CD4-positive, alpha-beta T cell treated with Interleukin-2 at 100 ng/mL for 4 hours (primary cell): ENCODE measurements at regions not wholly inside any gene's neighbourhood (a gene's known extent, or its start where the extent isn't known, plus 50 kb on each side); places are given as distances from the start of the nearest gene placed in this dataset.

Experiments used
- DNase-seq: peaks from one replicate; pipeline ENCODE4 v3.0.0-alpha.2; 2020; ENCODE audit warnings: low spot score

DNA sequence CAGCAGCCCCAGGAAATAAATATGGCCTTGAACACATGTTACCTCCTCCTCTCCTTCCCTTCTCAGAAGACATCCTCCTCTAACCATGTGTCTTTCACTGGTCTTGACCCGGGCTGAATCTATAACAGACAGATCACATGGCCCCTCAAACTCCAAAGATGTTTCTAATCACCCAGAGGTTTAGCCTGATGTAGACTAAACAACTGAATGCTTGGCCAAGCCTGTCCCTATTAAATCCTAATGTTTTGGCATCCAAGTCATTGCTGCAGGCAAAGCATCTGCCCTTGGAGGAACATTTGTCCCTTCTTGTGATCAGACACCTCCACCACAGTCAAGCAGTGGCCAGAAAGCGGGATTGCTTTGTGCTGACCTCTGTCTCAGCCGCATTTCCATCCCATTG, 65.5 kb downstream of the ANKRD60 start:
- no peak for DNase-seq

DNA sequence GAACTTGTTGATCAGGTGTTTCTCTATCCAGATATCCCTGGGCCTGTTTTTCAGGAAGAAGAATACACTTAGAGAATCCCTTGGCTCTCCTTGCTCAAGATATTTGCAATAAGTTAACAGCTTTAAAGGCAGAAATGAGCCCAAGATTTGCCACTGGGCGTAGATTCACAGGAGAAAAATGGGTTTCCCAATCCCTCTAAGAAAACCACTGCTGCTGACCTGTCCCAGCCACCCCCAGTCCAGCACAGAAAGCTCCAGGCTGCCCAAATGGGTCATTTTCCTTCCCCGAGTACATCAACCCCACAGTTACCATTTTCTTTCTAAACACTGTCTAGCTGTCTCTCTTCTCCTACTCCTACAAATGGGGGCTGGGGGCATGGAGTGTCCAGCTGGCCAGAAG, 67.3 kb downstream of the ANKRD60 start:
- no peak for DNase-seq

DNA sequence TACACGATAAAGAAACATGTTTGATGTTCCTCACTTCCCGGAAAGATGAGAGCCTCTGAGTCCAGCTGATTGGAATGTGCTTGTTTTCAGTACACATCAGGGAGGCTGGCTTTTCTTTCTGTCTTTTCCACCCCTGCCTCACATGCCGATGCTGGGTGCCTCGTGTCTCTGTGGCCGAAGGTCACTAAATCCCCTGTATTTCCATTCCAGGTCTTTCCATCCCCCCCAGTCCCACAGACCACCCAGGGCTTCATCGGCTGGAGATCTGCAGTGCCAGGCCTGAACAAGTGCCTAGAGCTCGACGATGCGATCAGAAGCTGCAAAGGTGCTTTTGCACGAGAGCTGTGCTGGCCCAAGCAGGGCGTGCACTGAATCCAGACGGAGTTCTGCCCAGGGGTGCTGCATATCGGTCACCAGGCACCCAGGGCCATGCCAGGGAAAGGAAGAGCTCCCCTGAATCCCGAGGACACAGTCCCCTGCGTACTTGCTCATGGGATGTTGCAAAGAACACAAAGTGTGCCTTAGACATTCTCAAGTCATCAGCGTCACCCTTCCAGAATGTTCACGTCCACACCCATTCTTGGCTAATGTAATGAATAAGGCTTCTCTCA, 67.9 kb downstream of the ANKRD60 start:
- DNase-seq: no peak

DNA sequence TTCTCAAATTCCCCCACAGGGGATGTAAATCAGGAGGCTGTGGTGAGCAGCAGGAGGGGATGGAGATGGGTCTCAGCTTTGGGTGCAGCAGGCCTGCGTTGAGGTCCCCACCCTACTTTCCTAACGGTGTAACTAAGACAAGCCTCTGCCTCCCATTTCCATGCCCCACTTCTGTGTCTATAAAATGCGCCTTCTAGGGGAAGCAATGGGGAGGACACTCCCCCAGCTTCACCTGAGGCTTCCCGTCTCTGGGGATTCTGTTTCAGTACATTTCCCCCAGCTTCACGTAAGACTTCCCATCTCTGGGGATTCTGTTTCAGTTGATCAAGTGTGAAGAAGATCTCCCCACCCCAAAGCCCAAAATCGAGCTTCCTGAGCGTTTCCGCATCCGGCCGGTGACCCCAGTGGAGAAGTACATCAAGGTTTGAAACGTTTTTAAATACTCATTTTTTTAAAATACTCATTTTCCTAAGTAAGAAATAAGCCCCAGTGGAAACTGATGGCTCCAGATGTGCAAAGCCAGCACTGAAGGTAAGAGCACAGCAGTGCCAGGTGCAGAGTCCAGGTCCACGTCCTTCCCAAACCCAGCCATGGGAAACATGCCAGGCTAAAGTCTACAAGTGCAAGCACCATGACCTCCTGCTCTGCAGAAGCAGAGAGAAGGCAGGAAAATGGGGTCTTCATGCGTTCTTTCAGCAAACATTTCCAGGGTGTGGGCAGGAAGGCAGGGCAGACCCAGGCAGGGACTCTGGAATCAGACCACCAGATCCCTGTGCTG, 73.1 kb downstream of the ANKRD60 start:
- DNase-seq: no peak

DNA sequence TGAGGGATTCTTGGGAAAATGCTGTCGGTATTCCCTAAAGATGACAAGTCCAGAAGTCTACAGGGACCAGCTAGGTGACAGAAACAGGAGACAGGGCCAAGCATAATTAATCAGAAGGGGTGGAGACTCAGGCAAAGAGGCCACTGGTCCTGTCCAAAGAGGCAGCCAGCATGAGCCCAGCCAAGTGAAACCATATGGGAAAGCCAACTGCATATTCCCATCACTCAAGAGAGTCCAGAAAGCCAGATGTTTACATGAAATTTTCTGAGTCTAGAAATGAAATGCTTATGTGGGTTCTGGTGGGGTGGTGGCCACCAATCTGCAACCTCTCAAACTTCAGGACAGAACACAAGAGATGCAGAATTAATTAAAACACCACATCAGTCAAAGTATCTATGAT, 74.3 kb downstream of the ANKRD60 start:
- no peak for DNase-seq

DNA sequence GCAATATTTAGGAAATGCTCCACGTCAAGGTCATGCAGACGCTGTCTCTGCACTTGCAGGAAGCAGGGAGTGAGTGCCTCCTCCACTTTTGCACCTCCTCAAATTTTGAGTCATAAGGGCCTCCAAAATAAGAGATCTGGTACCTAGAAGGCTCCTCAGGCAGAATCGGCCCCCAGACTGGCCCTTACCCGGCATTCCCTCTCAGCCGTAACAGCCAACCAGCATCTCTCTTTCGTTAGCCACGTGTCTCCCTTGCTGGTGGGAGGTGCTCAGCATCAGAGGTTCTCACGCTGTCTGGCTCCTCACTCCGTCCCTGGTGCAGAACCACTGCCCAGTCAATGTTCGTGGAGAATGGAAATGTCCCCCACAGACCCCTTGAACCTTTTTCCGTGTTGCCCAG, 75.3 kb downstream of the ANKRD60 start:
- no peak for DNase-seq

DNA sequence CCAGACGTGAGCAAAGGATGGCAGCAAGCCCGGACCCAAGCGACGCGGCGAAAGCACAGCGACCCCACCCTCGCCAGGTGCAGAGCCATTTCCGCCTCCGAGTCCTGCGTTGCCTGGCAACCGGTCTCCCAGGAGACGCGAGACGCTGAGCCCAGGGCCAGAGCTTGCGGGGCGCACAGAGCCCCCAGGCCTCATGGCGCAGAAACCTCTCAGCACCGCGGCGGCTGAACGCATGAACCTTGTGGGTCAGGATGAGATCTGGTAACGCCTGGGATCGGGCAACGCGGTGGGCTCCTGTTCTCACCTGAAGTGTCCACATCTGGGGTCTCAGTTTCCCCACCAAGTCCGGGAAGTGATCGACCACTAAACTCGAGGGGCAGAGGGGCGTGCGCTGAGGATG, 77.7 kb downstream of the ANKRD60 start:
- no peak for DNase-seq

DNA sequence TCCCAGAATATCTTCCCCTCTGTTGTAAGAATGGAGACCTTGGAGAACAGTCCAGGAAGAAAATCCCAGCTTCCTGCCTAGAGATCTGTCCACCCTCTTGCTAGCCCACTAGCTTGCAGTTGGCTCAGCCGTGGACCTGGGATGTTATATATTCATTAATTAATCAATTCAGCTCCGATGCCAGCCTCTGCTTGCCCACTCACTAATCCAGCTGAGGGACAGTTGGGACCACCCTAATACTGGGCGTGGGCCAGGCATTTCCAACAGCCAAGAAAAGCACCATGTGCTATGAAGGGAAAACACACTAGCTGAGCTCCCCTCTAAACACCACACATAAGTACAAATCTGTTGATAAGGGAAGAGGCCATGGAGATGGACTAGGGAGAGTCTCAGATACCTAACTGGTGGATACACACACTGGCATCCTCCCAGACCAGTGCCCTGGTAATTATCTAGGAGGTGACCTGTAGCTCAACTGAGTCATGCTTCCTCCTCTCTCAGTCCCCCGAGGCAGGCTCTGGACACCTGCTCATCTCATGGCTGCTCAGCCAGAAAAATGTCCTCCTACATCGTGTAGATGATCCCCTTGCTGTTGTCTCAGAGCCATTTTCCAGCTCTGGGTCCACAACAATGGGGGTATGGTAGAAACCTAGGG, 78.9 kb downstream of the ANKRD60 start:
- DNase-seq: no peak

DNA sequence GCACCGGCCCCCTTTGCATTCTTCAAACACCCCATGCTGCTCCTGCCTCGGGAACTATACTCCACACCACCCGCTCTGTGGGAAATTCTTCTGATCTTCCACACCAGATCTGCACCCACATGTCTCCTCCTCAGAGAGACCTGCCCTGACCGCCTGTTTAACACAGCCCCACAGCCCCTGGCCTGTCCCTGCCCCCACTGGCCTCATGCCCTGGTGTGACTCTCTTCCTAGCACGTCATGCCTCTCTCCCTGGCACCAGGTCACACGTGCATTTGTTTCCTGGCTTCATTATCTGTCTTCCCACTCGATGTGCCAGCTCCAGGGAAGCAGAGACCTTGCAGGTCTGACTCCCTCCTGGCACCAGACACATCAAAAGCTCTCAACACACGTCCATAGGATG, 79.6 kb downstream of the ANKRD60 start:
- DNase-seq: no peak

DNA sequence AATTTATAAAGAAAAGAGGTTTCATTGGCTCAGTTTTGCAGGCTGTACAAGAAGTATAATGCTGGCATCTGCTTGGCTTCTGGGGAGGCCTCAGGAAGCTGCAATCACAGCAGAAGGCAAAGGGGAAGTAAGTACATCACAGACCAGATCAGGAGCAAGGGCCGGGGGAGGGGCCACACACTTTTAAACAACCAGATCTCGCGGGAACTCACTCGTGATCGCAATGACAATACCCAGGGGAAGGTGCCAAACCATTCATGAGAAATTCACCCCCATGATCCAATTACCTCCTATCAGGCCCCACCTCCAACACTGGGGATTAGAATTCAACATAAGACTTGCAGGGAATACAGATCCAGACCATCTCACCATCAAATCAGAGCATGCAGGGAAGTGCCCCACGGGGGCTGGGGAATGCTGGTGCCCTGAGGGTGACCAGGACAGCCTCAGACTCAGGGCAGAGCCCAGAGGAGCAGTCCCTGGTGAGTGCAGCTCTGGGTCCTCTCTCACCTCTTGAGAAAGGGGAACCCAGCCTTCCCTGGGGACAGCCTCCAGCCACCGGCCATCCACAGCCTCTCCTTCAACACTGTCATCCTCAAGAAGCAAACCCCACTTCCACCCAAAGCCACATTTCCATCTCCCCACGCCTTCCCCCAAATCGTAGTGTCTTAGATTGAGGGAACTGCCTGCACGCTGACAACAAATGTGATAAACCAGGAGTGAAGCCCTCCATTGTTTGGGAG, 80.7 kb downstream of the ANKRD60 start:
- no peak for DNase-seq

DNA sequence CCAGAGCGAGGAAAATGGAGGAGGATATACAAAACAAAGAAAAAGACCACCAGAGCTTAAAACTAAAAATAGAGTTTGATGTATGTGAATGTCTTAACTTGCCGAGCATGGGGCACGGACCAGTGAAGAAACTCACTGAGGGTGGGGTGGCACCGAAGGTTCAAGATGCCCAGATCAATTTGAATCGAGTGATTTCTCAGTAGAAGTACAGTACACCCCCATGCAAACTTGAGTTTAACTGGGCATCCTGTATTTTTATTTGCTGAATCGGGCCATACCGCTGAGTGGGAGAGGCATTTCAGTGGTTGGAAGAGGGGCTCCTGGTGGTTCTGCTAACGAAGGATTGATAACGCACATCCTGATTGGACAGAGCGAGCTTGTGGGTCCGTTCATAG, 81.7 kb downstream of the ANKRD60 start:
- DNase-seq: no peak

DNA sequence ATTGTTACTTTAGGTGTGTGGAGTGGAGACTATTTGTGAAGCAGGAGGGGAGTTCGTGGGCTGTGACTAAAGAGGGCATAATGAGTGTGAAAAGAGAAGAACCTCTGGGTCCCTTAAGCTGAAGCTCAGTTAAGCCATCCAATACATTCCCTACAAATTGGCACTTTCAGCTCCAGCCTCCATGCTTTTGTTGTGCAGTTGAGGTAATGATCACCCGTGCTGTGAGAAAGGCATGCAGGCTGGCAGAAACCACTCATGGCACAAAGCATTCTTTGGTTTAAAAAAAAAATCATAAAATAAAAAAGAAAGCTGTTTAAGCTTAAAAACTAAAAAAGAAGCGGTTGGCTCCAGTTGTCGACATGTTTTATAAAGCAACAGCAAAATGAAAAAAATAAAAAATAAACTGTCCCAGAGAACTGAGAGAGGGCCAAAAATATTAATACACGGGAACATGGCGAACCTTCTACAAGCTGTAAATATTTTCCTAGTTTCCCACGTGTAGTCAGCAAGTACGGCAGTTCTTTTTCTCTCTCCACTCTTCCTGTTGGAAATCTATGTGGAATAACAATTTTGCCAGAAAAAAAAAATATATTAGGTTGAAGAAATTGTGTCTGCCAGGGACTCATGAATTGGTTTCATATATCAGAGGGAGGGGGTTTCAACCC, 82.2 kb downstream of the ANKRD60 start:
- no peak for DNase-seq

DNA sequence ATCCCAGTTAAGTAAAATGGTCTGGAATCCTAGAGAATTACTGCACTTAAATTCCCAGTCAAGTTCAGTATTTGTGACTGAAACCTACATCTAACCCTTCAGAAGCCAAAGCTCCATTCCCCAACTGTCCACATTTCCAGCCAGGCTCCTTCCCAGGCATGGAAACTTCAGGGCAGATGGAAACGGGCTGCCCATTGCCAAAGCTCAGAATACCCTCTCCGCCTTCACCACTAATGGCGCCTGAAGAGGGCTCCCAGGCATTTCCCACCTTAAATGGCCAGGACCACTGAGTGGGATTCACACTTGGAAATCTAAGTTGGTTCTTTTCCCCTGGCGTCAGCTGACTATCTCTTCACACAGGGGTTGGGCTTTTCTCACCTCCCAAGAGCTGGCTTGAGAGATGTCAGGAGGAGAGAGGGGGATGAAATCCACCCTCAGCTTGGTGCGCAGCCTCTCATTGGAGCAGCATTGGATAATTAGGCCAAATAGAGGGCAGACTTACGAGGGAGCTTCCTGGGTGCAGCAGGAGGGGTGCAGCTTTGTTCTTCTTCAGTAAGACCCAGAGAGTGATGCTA, 82.9 kb downstream of the ANKRD60 start:
- no peak for DNase-seq

DNA sequence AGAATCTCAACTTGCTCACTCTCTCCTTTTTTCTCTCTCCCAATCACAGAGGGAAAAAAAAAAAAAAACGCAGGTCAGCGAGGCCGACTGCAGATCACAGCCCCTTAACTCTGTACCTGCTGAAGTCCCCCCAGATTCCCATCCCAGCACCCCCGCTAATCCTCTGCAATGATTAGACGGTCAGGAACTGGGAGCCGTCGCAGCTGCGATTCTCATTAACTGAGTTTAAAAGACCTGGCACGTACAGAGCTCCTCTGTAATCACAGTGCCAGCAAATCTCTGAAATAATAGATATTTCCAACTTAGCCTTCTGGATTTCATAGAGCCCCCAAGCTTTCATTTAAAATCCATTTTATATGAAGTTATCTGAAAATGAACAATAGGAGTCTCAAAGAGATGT, 84.4 kb downstream of the ANKRD60 start:
- no peak for DNase-seq

DNA sequence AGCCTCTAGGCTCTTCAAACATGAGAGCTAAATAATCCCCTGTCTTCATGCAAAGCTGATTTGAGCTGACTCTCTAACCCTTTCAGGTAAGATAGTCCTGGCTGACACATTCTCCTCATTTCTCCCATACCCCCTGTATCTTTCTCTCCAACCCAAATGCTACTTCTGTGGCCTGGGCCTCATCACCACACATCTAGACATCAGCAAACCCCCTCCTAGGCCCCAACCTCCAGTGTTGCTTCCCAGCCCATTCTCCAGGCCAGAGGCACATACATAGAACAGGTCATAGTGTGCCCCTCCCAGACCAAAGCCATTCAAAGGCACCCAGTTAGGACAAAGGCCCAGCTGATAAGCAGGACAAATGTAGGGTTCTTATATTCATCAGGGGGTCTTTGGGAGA, 84.9 kb downstream of the ANKRD60 start:
- DNase-seq: no peak

DNA sequence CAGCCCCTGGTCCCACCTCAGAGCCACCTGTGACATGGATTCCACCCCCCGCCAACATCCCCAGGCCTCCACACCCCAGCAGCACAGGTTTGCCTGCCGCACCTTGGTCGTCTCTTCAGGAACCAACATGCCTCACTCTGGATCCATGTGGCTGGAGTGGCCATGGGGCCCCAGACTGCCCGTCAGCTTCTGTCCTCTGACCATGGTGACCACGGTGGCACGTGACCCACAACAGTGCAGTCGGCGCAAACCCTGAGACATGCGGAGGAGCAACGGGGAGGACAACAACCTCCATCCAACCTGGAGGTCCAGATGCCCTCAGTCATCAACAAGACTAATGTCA, 85.6 kb downstream of the ANKRD60 start:
- DNase-seq: no peak

DNA sequence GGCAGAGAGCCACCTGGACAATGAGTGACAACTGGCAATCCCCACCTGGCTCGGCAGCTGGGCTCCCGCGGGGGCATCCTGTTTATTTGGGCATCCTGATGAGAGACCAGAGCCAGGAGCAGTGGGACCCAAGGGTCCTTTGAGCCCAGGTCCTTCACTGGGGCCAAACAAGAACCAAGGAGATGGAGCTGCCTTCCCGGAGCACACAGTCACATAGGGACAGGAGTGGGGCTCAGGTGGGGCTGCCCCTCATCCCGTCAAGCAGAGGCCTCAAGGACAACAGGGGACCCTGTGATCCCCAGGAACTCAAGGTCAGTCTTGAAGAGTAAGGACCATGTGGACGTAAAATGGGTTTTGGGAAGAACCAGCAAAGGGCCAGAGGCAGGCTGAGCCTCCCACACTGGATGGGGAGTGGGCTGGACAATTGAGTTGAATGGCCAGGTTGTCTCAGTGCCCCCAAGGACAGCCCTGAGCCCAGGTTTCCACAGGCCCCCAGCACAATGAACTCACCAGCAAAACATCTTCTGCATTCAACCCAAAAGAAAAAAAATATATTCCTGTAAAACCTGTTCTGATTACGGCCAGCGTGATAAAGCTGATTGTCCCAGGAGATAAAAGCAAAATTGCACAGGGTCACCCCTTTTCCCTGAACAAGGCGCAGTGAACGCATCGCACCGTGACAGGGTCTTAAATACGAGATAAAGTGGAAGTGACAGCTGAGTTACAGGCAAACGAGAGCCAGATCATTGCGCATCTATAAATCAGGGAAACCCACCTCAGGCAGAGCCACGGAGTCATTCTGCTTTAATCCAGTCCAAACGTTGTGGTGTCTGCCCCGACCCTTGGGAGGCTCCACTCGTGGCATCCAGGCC, 86.2 kb downstream of the ANKRD60 start:
- no peak for DNase-seq

DNA sequence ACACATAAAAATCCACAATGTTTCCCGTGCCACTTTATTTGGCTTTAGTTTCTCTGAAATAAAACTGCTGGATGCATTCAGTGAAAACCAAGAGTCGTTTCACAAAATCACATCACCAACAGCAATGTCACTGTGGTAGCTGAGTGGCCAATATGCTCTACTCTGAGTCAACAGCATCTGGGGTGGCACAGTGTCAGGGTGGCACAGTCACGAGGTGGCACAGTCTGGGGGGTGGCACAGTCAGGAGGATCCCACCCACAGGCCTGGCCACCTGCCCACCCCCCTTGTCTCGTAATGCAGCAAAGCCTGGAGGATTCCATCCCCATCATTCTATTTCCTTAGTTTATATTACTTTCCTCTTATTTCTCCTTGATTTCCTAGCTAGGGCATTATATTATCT, 87.0 kb downstream of the ANKRD60 start:
- DNase-seq: no peak

DNA sequence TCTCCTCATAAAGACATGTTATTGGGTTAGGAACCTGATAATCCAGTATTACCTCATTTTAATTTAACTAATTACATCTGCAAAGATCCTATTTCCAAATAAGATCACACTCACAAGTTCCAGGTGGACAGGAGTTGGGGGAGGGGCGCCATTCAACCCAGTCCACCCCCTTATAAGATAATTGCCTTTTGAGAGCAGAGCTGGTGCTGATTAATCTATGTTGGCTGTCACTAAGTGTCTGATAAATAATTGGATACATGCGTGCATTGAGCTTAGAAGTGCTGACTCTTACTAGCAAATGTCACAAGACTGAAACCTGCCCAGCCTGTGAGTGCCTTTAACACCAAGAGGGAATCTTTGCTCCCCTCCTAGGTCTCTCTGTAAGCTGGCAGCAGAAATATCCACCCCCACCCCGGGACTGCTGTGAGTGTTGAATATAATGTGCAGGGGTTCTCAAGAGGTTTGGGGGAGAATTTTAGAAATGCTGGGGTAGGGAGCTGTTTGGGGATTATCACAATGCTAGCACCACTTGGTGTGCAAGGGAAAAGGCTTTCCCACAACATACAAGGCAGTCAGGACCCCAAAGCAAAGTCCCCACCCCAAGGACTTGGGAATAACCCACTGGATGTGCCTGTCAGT, 87.5 kb downstream of the ANKRD60 start:
- DNase-seq: no peak
